BJ (cell line): ENCODE measurements at regions not wholly inside any gene's neighbourhood (a gene's known extent, or its start where the extent isn't known, plus 50 kb on each side); places are given as distances from the start of the nearest gene placed in this dataset.

Source experiments
- CTCF ChIA-PET: fragments of 350-600 bp; formaldehyde crosslinking; extraction: SDS; loops from one replicate; lab custom pipeline; 2021; ENCODE audit warnings: antibody characterized with exemption, inconsistent platforms; lab: Yijun Ruan, JAX
- POLR2A ChIA-PET: fragments of 300-600 bp; sonication (Branson Sonifier 250); formaldehyde crosslinking; extraction: SDS; loops from one replicate; lab custom pipeline; 2021; ENCODE audit warnings: antibody characterized with exemption; lab: Charles Lee
- DNase-seq: peaks from one replicate; pipeline ENCODE4 v3.0.0-alpha.2; 2011; ENCODE audit warnings: low read depth
- H3K27me3 ChIP-seq: 2 replicates; pipeline ENCODE4 v1.6.0; 2011; ENCODE audit warnings: low read length; ENCODE audit not compliant: control insufficient read depth, insufficient read depth
- H3K36me3 ChIP-seq: 2 replicates; pipeline ENCODE4 v1.5.1; 2011; ENCODE audit warnings: low read length; ENCODE audit not compliant: control insufficient read depth, insufficient read depth
- H3K4me3 ChIP-seq: 2 replicates; pipeline ENCODE4 v1.5.1; 2011; ENCODE audit warnings: low read depth, mild to moderate bottlenecking, control low read depth, low read length
- TF ChIP-seq, protein P1 (sequence below): IDR thresholded peaks from 2 replicates; pipeline ENCODE4 v1.5.1; 2011; ENCODE audit warnings: low read depth, mild to moderate bottlenecking, control low read depth, inconsistent platforms, low read length, moderate library complexity; ENCODE audit not compliant: insufficient read depth

DNA sequence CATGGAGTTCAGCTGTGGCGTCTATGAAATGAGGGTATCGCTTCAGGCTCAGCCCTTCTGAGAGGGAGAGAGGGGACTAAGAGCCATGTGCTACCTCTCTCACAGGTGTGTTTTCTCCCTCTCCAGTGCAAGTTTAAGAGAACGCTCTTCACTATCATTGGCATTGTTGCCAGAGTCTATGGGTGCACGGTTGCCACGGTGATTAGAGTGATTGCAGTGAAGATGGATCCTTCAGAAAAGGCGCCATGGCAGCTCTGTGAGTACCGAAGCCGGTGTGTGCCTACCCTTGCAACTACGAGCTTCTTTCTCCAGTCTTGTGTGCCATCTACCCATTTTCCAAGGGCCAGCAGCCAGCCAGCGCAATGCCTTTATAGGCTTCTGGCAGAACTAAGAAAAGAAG is 290.5 kb downstream of the OMA1 start:
- no peak overlapping the region for H3K4me3 ChIP-seq
- TF ChIP-seq, protein P1, sequence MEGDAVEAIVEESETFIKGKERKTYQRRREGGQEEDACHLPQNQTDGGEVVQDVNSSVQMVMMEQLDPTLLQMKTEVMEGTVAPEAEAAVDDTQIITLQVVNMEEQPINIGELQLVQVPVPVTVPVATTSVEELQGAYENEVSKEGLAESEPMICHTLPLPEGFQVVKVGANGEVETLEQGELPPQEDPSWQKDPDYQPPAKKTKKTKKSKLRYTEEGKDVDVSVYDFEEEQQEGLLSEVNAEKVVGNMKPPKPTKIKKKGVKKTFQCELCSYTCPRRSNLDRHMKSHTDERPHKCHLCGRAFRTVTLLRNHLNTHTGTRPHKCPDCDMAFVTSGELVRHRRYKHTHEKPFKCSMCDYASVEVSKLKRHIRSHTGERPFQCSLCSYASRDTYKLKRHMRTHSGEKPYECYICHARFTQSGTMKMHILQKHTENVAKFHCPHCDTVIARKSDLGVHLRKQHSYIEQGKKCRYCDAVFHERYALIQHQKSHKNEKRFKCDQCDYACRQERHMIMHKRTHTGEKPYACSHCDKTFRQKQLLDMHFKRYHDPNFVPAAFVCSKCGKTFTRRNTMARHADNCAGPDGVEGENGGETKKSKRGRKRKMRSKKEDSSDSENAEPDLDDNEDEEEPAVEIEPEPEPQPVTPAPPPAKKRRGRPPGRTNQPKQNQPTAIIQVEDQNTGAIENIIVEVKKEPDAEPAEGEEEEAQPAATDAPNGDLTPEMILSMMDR: no peak
- H3K27me3 ChIP-seq: no peaks in the 10 kb centered on the region
- ChIA-PET POLR2A (no interaction called here), CTCF (no interaction called here)
- no peak for DNase-seq
- H3K36me3 ChIP-seq: no peaks in the 10 kb centered on the region

- Histone ChIP-seq H3K36me3 (no peaks in the 10 kb centered on the region), H3K4me3 (no peak overlapping the region), H3K27me3 (peaks cover 2% of the 10 kb centered on the region; the same call in 1 of the 2 replicates)
- no peak for DNase-seq
- CTCF ChIA-PET: no interaction called here
- TF ChIP-seq, protein P1: no peak
- POLR2A ChIA-PET: no interaction called here
Measured at GRCh38 chr1:58255192-58255591, 291.3 kb downstream of the OMA1 start.

DNA sequence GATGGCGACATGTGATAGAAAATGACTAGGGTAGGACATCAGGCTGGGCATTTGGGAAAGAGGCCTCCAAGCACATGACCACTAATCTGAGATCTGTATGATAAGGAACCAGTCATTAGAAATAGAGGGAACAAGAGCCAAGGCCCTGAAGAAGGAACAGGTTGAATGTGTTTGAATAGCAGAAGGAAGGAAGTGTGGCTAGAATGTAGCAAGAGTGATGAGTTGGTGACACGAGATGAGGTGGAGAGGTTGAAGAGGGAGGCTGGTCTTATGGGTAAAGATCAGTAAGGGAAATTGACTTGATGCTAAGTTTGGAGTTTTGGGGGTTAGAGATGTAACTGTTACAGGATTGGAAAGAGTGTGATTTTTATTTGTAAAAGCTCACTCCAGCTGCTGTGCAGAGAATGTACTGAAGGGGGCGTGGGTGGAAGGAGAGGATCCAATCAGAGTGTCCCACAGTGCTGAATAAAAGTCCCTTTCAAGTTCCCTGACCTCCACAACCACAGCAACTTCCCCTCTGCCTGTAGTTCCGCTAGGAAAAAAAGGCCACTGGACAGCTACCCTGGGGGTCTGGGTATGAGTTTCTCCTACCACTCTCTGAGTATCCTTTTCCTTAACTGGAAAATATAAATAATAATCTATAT is 295.0 kb downstream of the OMA1 start:
- ChIA-PET POLR2A (no interaction called here), CTCF (interaction anchor here (0.6 to 2.1 kb wide), 6 partner anchors 11 to 263 kb away, joined by 3 to 6 read pairs (median 3); no protein-coding TSS in a partner anchor)
- H3K36me3 ChIP-seq: no peaks in the 10 kb centered on the region
- no peak overlapping the region for H3K4me3 ChIP-seq
- TF ChIP-seq, protein P1: peak; percentile 47
- H3K27me3 ChIP-seq: peaks cover 8% of the 10 kb centered on the region
- DNase-seq: no peak

GRCh38 chr1:58250587-58250948 is 296.0 kb downstream of the OMA1 start:
- CTCF ChIA-PET: interaction anchor here (0.6 to 1.0 kb wide), 2 partner anchors 51 to 145 kb away, joined by 3 read pairs; no protein-coding TSS in a partner anchor
- Histone ChIP-seq H3K27me3 (peaks cover 8% of the 10 kb centered on the region), H3K4me3 (peak overlapping the region; percentile 45), H3K36me3 (no peaks in the 10 kb centered on the region)
- POLR2A ChIA-PET: no interaction called here
- TF ChIP-seq, protein P1: no peak
- DNase-seq: no peak

DNA sequence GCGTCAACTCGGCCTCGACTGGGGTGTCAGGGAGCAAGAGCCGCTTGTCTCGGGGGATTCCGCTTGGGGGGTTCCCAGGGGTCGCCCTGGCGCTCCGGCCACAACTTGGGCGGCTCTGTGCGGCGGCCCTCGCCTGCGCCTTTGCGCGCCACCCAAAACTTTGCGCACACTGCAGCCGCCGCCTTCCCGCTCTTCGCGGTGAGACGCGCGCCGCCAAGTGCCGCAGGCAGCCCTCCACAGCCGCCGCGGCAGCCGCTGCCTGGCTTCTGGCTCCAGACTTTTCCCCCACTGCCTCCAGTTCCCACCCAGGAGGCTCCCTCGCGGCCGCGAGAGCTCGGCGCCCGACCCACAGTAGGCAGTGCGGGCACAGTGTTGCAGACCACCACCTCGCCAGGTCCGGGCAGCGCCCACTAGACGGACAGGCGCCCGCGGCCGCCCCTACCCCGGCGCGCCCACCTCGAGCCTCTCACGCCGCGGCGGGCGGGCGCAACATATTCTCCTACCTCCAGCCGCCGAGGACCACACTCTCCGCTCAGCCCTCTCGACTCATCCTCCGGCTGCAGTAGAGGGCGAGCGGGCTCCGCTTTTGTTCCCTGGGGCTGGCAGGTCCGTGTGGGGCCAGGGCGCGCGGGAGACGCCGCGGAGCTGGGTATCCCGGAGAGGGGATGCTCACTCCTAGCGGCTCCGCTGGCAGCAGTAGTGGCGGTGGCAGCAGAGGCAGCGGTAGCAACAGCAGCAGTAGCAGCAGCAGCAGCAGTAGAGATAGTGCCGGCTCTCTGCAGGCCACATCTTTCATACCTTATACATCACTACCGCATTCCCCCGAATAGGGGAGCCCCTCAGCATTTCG is 296.6 kb downstream of the OMA1 start:
- peak overlapping the region; percentile 45 for H3K4me3 ChIP-seq
- peaks cover 8% of the 10 kb centered on the region for H3K27me3 ChIP-seq
- H3K36me3 ChIP-seq: no peaks in the 10 kb centered on the region
- ChIA-PET CTCF (interaction anchor here (0.6 to 0.9 kb wide), 2 partner anchors 18 to 145 kb away, joined by 3 read pairs; no protein-coding TSS in a partner anchor), POLR2A (no interaction called here)
- TF ChIP-seq, protein P1: peak; percentile 19; the same call in 1 of the 2 replicates
- DNase-seq: no peak
